ENCODE measurements at regions not wholly inside any gene's neighbourhood (a gene's known extent, or its start where the extent isn't known, plus 50 kb on each side); places are given as distances from the start of the nearest gene placed in this dataset.

GRCh38 chr11:86157797-86158378 is 86.7 kb upstream of the EED start:
- no peak for TF ChIP-seq EZH2 (IDR thresholded peaks at IDR 0.05)
- TF ChIP-seq CTCF (IDR thresholded peaks at IDR 0.05) = no peak

All from neural progenitor cell (in vitro differentiated cells).